Natural killer cell (primary cell): ENCODE measurements at regions not wholly inside any gene's neighbourhood (a gene's known extent, or its start where the extent isn't known, plus 50 kb on each side); places are given as distances from the start of the nearest gene placed in this dataset.

Experiments
- ATAC-seq, 3 donors: fragments of 150-1000 bp in 2 of 3; fragments of 200-7000 bp in 1 of 3; cut with Tn5 transposase; 1 replicate in 1 of 3; 2 replicates in 2 of 3; pipeline ENCODE4 v1.10.0; 2021; ENCODE audit warnings: mild to moderate bottlenecking in 2 of 3, moderate library complexity in 2 of 3
- DNase-seq, 2 donors: peaks; one replicate each; pipeline versions ENCODE4 v3.0.0 to v3.0.0-alpha.2; 2013 to 2021; ENCODE audit warnings: mixed read lengths in 1 of 2
- H3K27ac ChIP-seq: one replicate; pipeline ENCODE4 v1.5.1; 2013; ENCODE audit warnings: mild to moderate bottlenecking, low read length
- H3K27me3 ChIP-seq: one replicate; pipeline ENCODE4 v1.6.1; 2013; ENCODE audit warnings: low read length; ENCODE audit not compliant: control insufficient read depth, insufficient read depth
- H3K36me3 ChIP-seq: one replicate; pipeline ENCODE4 v1.6.1; 2013; ENCODE audit warnings: low read length; ENCODE audit not compliant: control insufficient read depth, insufficient read depth
- H3K4me1 ChIP-seq: one replicate; pipeline ENCODE4 v1.6.1; 2013; ENCODE audit warnings: low read length; ENCODE audit not compliant: control insufficient read depth, insufficient read depth
- H3K4me3 ChIP-seq: one replicate; pipeline ENCODE4 v1.5.1; 2013; ENCODE audit warnings: low read length
- H3K9me3 ChIP-seq: one replicate; pipeline ENCODE4 v1.6.1; 2013; ENCODE audit warnings: low read length; ENCODE audit not compliant: control insufficient read depth, insufficient read depth
- H3K27ac Mint-ChIP-seq, 2 donors: one replicate each; pipeline ENCODE4 v1.8.0; 2022; ENCODE audit warnings: mild to moderate bottlenecking in 2 of 2, mixed read lengths in 2 of 2, moderate library complexity in 1 of 2
- H3K27me3 Mint-ChIP-seq, 2 donors: one replicate each; pipeline ENCODE4 v1.8.0; 2022; ENCODE audit warnings: low read depth in 2 of 2, mixed read lengths in 2 of 2
- H3K36me3 Mint-ChIP-seq: one replicate; pipeline ENCODE4 v1.8.0; 2022; ENCODE audit warnings: mixed read lengths
- H3K4me1 Mint-ChIP-seq, 2 donors: one replicate each; pipeline ENCODE4 v1.8.0; 2022; ENCODE audit warnings: mixed read lengths in 2 of 2
- H3K4me3 Mint-ChIP-seq: one replicate; pipeline ENCODE4 v1.8.0; 2022; ENCODE audit warnings: mild to moderate bottlenecking, moderate library complexity, mixed read lengths
- H3K9me3 Mint-ChIP-seq, 2 donors: one replicate each; pipeline ENCODE4 v1.8.0; 2022; ENCODE audit warnings: mixed read lengths in 2 of 2
- WGBS: methylation state at CpG from one replicate; pipeline ENCODE4 v1.1.7; 2013; ENCODE audit warnings: missing lambda C conversion rate; ENCODE audit not compliant: insufficient coverage; 5-methylcytosine and 5-hydroxymethylcytosine counted together
- intact Hi-C: fragments of 100-400 bp; cut with micrococcal nuclease; formaldehyde crosslinking; loops from one replicate; pipeline ENCODE4 v1.14.2; 2022
- TF ChIP-seq, protein P1 (sequence below): fragments of 200-600 bp; IDR thresholded peaks from one replicate; pipeline ENCODE4 v1.8.0; 2022; ENCODE audit warnings: antibody characterized with exemption

DNA sequence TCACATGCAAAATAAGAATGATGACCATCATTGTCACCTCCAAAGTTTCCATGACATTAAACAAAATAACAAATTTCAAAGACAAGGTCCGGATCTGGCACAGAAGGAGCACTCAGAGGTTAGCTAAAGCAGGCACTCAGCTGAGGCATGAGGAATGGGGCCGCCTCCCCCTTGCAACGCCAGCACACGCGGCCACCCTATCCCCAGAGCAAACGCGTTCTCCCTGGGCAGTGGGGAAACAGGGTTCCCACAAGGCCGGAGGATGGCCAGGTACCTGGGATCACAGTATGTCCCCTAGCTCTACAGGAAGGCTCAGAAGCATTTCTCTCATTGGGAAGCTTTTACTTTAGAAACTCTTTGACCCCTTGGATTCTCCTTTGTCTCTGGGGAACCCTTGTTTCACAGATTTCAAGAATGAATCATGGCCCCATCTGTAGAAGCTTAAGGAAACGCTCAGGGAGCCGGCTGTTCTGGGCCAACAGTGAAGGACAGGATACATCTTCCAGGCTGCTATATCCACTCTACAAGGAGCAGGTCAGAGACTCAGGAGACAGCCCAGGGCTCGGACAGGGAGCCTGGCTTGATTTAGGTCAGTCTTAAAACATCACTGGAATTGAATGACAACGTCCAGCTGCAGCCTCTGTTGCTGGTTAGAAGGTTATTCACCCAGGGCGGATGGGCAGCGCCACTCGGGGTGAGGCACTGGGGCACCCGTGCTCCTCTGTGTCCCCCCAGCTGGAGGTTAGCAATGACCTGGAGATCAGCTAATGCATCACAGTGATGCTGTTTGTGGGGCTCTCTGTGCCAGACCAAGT, 496.4 kb downstream of the NPHP4 start:
- Histone ChIP-seq H3K4me3 (no peak overlapping the region), H3K27ac (no peak overlapping the region), H3K4me1 (no peaks in the 10 kb centered on the region), H3K9me3 (no peaks in the 10 kb centered on the region), H3K27me3 (no peaks in the 10 kb centered on the region), H3K36me3 (no peaks in the 10 kb centered on the region)
- Mint-ChIP-seq H3K4me3 (no peak overlapping the region), H3K27ac (no peak overlapping the region), H3K9me3 (no peaks in the 10 kb centered on the region), H3K27me3 (peaks cover 0 to 13% of the 10 kb centered on the region in 2 donors), H3K4me1 (no peaks in the 10 kb centered on the region), H3K36me3 (no peaks in the 10 kb centered on the region)
- DNase-seq (no peak), ATAC-seq (no peak)
- TF ChIP-seq, protein P1, sequence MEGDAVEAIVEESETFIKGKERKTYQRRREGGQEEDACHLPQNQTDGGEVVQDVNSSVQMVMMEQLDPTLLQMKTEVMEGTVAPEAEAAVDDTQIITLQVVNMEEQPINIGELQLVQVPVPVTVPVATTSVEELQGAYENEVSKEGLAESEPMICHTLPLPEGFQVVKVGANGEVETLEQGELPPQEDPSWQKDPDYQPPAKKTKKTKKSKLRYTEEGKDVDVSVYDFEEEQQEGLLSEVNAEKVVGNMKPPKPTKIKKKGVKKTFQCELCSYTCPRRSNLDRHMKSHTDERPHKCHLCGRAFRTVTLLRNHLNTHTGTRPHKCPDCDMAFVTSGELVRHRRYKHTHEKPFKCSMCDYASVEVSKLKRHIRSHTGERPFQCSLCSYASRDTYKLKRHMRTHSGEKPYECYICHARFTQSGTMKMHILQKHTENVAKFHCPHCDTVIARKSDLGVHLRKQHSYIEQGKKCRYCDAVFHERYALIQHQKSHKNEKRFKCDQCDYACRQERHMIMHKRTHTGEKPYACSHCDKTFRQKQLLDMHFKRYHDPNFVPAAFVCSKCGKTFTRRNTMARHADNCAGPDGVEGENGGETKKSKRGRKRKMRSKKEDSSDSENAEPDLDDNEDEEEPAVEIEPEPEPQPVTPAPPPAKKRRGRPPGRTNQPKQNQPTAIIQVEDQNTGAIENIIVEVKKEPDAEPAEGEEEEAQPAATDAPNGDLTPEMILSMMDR = no peak
- WGBS = 82% methylated on average over 16 of the region's 16 CpGs
- intact Hi-C loops = no loop called here

DNA sequence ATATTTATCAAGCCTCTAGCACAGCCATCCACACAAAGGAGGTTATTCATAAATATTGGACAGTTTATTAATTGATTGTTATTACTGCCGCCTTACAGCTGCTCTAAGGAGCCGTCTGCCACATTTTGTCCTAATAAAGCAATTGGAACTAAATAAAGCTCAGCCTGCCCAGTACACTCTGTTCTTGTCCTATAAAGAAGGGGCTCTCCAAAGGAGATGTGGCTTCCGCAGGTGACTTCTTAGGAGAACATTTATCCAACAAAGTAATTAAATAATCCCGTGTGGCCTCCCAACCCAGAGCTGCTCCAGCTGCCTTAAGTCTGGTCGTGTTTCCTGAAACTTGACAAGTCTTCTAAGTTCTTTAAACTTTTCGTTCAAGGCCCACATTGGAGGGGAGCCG, 497.7 kb downstream of the NPHP4 start:
- no peak overlapping the region for H3K4me3 ChIP-seq
- no peak overlapping the region for H3K27ac ChIP-seq
- Mint-ChIP-seq H3K4me1 (no peaks in the 10 kb centered on the region), H3K27me3 (peaks cover 0 to 13% of the 10 kb centered on the region in 2 donors), H3K36me3 (no peaks in the 10 kb centered on the region), H3K4me3 (no peak overlapping the region), H3K9me3 (no peaks in the 10 kb centered on the region), H3K27ac (no peak overlapping the region)
- intact Hi-C loops = no loop called here
- H3K27me3 ChIP-seq = no peaks in the 10 kb centered on the region
- no peaks in the 10 kb centered on the region for H3K4me1 ChIP-seq
- H3K9me3 ChIP-seq = no peaks in the 10 kb centered on the region
- H3K36me3 ChIP-seq = no peaks in the 10 kb centered on the region
- ATAC-seq (no peak), DNase-seq (no peak)
- WGBS = 75% methylated on average over 7 of the region's 7 CpGs
- TF ChIP-seq, protein P1 = no peak

GRCh38 chr1:5493851-5494311, 498.3 kb downstream of the NPHP4 start:
- H3K36me3 ChIP-seq = no peaks in the 10 kb centered on the region
- no peaks in the 10 kb centered on the region for H3K27me3 ChIP-seq
- DNase-seq (no peak), ATAC-seq (no peak)
- no peak overlapping the region for H3K27ac Mint-ChIP-seq
- H3K4me1 ChIP-seq = no peaks in the 10 kb centered on the region
- no peak overlapping the region for H3K27ac ChIP-seq
- H3K4me3 ChIP-seq = no peak overlapping the region
- TF ChIP-seq, protein P1 = no peak
- 83% methylated on average over 9 of the region's 9 CpGs for WGBS
- peaks cover 0 to 13% of the 10 kb centered on the region in 2 donors for H3K27me3 Mint-ChIP-seq
- H3K9me3 ChIP-seq = no peaks in the 10 kb centered on the region
- intact Hi-C loops = no loop called here
- H3K4me3 Mint-ChIP-seq = no peak overlapping the region
- H3K9me3 Mint-ChIP-seq = no peaks in the 10 kb centered on the region
- H3K4me1 Mint-ChIP-seq = no peaks in the 10 kb centered on the region
- H3K36me3 Mint-ChIP-seq = no peaks in the 10 kb centered on the region

DNA sequence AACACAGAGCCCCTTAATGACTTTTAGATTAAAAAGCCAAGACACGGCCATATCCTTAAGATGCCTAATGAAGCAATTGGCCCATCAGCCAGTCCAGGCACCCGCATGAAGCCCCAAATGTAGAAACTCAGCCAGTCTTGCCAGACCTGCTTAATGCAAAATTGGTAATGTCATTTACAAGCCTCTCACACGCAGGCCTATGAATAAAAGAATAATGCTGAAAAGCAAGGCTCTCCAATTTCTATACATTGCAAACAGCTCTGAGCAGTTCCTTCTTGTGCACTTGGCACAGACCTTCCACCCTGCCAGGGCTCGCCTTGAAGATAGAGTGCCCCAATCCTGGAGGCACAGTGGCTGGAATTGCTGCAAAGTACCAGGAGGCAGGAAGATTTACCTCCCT, 498.9 kb downstream of the NPHP4 start:
- H3K36me3 ChIP-seq = no peaks in the 10 kb centered on the region
- H3K9me3 ChIP-seq = no peaks in the 10 kb centered on the region
- 86% methylated on average over 4 of the region's 4 CpGs for WGBS
- no peaks in the 10 kb centered on the region for H3K36me3 Mint-ChIP-seq
- no peaks in the 10 kb centered on the region for H3K4me1 Mint-ChIP-seq
- ATAC-seq (no peak), DNase-seq (no peak)
- TF ChIP-seq, protein P1 = no peak
- intact Hi-C loops = no loop called here
- no peak overlapping the region for H3K27ac Mint-ChIP-seq
- H3K4me1 ChIP-seq = no peaks in the 10 kb centered on the region
- no peak overlapping the region for H3K4me3 ChIP-seq
- H3K27ac ChIP-seq = no peak overlapping the region
- H3K27me3 Mint-ChIP-seq = peaks cover 0 to 13% of the 10 kb centered on the region in 2 donors
- no peaks in the 10 kb centered on the region for H3K9me3 Mint-ChIP-seq
- H3K27me3 ChIP-seq = no peaks in the 10 kb centered on the region
- no peak overlapping the region for H3K4me3 Mint-ChIP-seq
